Thoracic aorta (tissue), 2 donors: ENCODE measurements at regions not wholly inside any gene's neighbourhood (a gene's known extent, or its start where the extent isn't known, plus 50 kb on each side); places are given as distances from the start of the nearest gene placed in this dataset.

Source experiments
- ATAC-seq: fragments of 150-250 bp; one replicate; pipeline ENCODE4 v1.8.0; 2017; ENCODE audit warnings: low read depth; ENCODE audit not compliant: insufficient number of reproducible peaks, low FRiP score
- DNase-seq: peaks from one replicate; pipeline ENCODE4 v3.0.0-alpha.2; 2020; ENCODE audit warnings: low spot score
- H3K27ac ChIP-seq, 2 donors: fragments of 200-600 bp; sonication (generic); 1 replicate in 1 of 2; 2 replicates in 1 of 2; pipeline ENCODE4 v1.5.1; 2016; ENCODE audit warnings: mild to moderate bottlenecking in 2 of 2, moderate library complexity in 2 of 2
- H3K27me3 ChIP-seq: fragments of 200-600 bp; sonication (generic); replicated peaks from 2 replicates; pipeline ENCODE4 v1.6.0; 2016; ENCODE audit warnings: mild to moderate bottlenecking; ENCODE audit not compliant: insufficient read depth
- H3K36me3 ChIP-seq: fragments of 200-600 bp; sonication (generic); one replicate; pipeline ENCODE4 v1.5.1; 2016
- H3K4me1 ChIP-seq, 2 donors: fragments of 200-600 bp; sonication (generic); 1 replicate in 1 of 2; 2 replicates in 1 of 2; pipeline versions ENCODE4 v1.5.1 to v1.6.0; 2016; ENCODE audit warnings: low read depth in 2 of 2, mild to moderate bottlenecking in 1 of 2; ENCODE audit not compliant: control insufficient read depth in 1 of 2
- H3K4me3 ChIP-seq: fragments of 200-600 bp; sonication (generic); 2 replicates; pipeline ENCODE4 v1.5.1; 2016; ENCODE audit warnings: mild to moderate bottlenecking
- H3K9me3 ChIP-seq: fragments of 200-600 bp; sonication (generic); 2 replicates; pipeline ENCODE4 v1.5.1; 2016
- CTCF ChIP-seq: fragments of 200-600 bp; sonication (generic); IDR thresholded peaks from one replicate; pipeline ENCODE4 v1.5.1; 2019; ENCODE audit warnings: antibody characterized with exemption

- no peaks in the 10 kb centered on the region for H3K4me1 ChIP-seq
- H3K27ac ChIP-seq: no peak overlapping the region
- no peaks in the 10 kb centered on the region for H3K9me3 ChIP-seq
- no peak for TF ChIP-seq CTCF
- no peaks in the 10 kb centered on the region for H3K27me3 ChIP-seq
- no peak for ATAC-seq
- H3K36me3 ChIP-seq: no peaks in the 10 kb centered on the region
- DNase-seq: no peak
- H3K4me3 ChIP-seq: no peak overlapping the region
Measured at GRCh38 chr4:59904331-59904730, 1295.8 kb upstream of the ADGRL3 start.

GRCh38 chr4:59920416-59920815 is 1279.7 kb upstream of the ADGRL3 start:
- Histone ChIP-seq H3K27me3 (no peaks in the 10 kb centered on the region), H3K36me3 (no peaks in the 10 kb centered on the region), H3K4me1 (peaks cover 0 to 15% of the 10 kb centered on the region in 2 donors), H3K27ac (no peak overlapping the region), H3K4me3 (no peak overlapping the region), H3K9me3 (no peaks in the 10 kb centered on the region)
- no peak for TF ChIP-seq CTCF
- ATAC-seq: no peak
- no peak for DNase-seq

- H3K36me3 ChIP-seq: no peaks in the 10 kb centered on the region
- no peak for DNase-seq
- H3K4me1 ChIP-seq: peaks cover 0 to 15% of the 10 kb centered on the region in 2 donors
- TF ChIP-seq CTCF: no peak
- H3K27ac ChIP-seq: no peak overlapping the region
- no peaks in the 10 kb centered on the region for H3K27me3 ChIP-seq
- H3K4me3 ChIP-seq: no peak overlapping the region
- no peaks in the 10 kb centered on the region for H3K9me3 ChIP-seq
- ATAC-seq: no peak
Measured at GRCh38 chr4:59925290-59925689, 1274.8 kb upstream of the ADGRL3 start.

GRCh38 chr4:59936566-59936965 is 1263.6 kb upstream of the ADGRL3 start:
- no peaks in the 10 kb centered on the region for H3K9me3 ChIP-seq
- no peak for TF ChIP-seq CTCF
- DNase-seq (no peak), ATAC-seq (no peak)
- no peaks in the 10 kb centered on the region for H3K27me3 ChIP-seq
- no peaks in the 10 kb centered on the region for H3K4me1 ChIP-seq
- no peak overlapping the region for H3K4me3 ChIP-seq
- no peak overlapping the region for H3K27ac ChIP-seq
- no peaks in the 10 kb centered on the region for H3K36me3 ChIP-seq

- Histone ChIP-seq H3K9me3 (no peaks in the 10 kb centered on the region), H3K27me3 (no peaks in the 10 kb centered on the region), H3K4me3 (no peak overlapping the region), H3K4me1 (no peaks in the 10 kb centered on the region), H3K27ac (no peak overlapping the region), H3K36me3 (no peaks in the 10 kb centered on the region)
- no peak for DNase-seq
- ATAC-seq: no peak
- TF ChIP-seq CTCF: no peak
Measured at GRCh38 chr4:59938166-59938565, 1262.0 kb upstream of the ADGRL3 start.
